GM23338 (cell line): ENCODE measurements at regions not wholly inside any gene's neighbourhood (a gene's known extent, or its start where the extent isn't known, plus 50 kb on each side); places are given as distances from the start of the nearest gene placed in this dataset.

ENCODE experiments used
- ATAC-seq: fragments of 200-7000 bp; cut with Tn5 transposase; 3 replicates; pipeline ENCODE4 v1.9.1; 2020
- DNase-seq: peaks from one replicate; pipeline ENCODE4 v3.0.0-alpha.2; 2015; ENCODE audit warnings: low spot score
- H2AFZ ChIP-seq: fragments of 200-600 bp; sonication (generic); 2 replicates; pipeline ENCODE4 v1.8.0; 2016; ENCODE audit warnings: antibody characterized with exemption, mild to moderate bottlenecking, moderate library complexity
- H3F3A ChIP-seq: fragments of 200-600 bp; sonication (generic); replicated peaks from 2 replicates; pipeline ENCODE4 v1.8.0; 2017; ENCODE audit warnings: antibody characterized with exemption, mixed run types, low read depth
- H3K27ac ChIP-seq: fragments of 200-600 bp; sonication (generic); 2 replicates; pipeline ENCODE4 v1.6.1; 2016; ENCODE audit warnings: low read depth
- H3K27me3 ChIP-seq: fragments of 200-600 bp; sonication (generic); 2 replicates; pipeline ENCODE4 v1.8.0; 2016; ENCODE audit warnings: mild to moderate bottlenecking, mixed run types, moderate library complexity; ENCODE audit not compliant: insufficient read depth
- H3K36me3 ChIP-seq: fragments of 200-600 bp; sonication (generic); 2 replicates; pipeline ENCODE4 v1.8.0; 2016; ENCODE audit warnings: mild to moderate bottlenecking; ENCODE audit not compliant: insufficient read depth
- H3K4me1 ChIP-seq: fragments of 200-600 bp; sonication (generic); 2 replicates; pipeline ENCODE4 v1.8.0; 2016; ENCODE audit warnings: mild to moderate bottlenecking, moderate library complexity; ENCODE audit not compliant: insufficient read depth
- H3K4me2 ChIP-seq: fragments of 200-600 bp; sonication (generic); 2 replicates; pipeline ENCODE4 v1.7.1; 2017; ENCODE audit warnings: mixed run types
- H3K4me3 ChIP-seq: fragments of 200-600 bp; sonication (generic); 2 replicates; pipeline ENCODE4 v1.6.1; 2016; ENCODE audit warnings: mixed run types
- H3K79me2 ChIP-seq: fragments of 200-600 bp; sonication (generic); replicated peaks from 2 replicates; pipeline ENCODE4 v1.8.0; 2017; ENCODE audit warnings: mild to moderate bottlenecking; ENCODE audit not compliant: insufficient read depth
- H3K9me2 ChIP-seq: fragments of 200-600 bp; sonication (generic); 2 replicates; pipeline ENCODE4 v1.8.0; 2017; ENCODE audit not compliant: insufficient read depth
- H4K20me1 ChIP-seq: fragments of 200-600 bp; sonication (generic); replicated peaks from 2 replicates; pipeline ENCODE4 v1.8.0; 2017; ENCODE audit warnings: mild to moderate bottlenecking; ENCODE audit not compliant: insufficient read depth
- H3K27ac Mint-ChIP-seq: 2 replicates; pipeline ENCODE4 v1.8.0; 2020; ENCODE audit warnings: inconsistent platforms, mild to moderate bottlenecking, moderate library complexity, mixed read lengths
- H3K27me3 Mint-ChIP-seq: 3 replicates; pipeline ENCODE4 v1.8.0; 2022; ENCODE audit warnings: low read depth, mild to moderate bottlenecking, moderate library complexity, mixed read lengths, inconsistent platforms; ENCODE audit not compliant: insufficient read depth, poor library complexity
- H3K36me3 Mint-ChIP-seq: 3 replicates; pipeline ENCODE4 v1.8.0; 2021; ENCODE audit warnings: low read depth, mild to moderate bottlenecking, inconsistent platforms, moderate library complexity, mixed read lengths
- H3K4me1 Mint-ChIP-seq: 3 replicates; pipeline ENCODE4 v1.8.0; 2020; ENCODE audit warnings: mild to moderate bottlenecking, inconsistent platforms, mixed read lengths
- H3K4me3 Mint-ChIP-seq: 3 replicates; pipeline ENCODE4 v1.8.0; 2021; ENCODE audit warnings: moderate library complexity, mild to moderate bottlenecking, inconsistent platforms, mixed read lengths
- H3K9me3 Mint-ChIP-seq: 3 replicates; pipeline ENCODE4 v1.8.0; 2020; ENCODE audit warnings: moderate library complexity, mild to moderate bottlenecking, inconsistent platforms, mixed read lengths
- CREB1 ChIP-seq: fragments of 250-450 bp; sonication (Bioruptor Pico); IDR thresholded peaks from 2 replicates; pipeline ENCODE4 v1.5.0; 2020; ENCODE audit warnings: low read depth, mild to moderate bottlenecking, moderate library complexity
- CTCF ChIP-seq, 2 experiments: fragments of 200-600 bp in 1 of 2; sonication (generic) in 1 of 2; conservative IDR thresholded peaks; 2 replicates each; pipeline versions ENCODE4 v1.5.1 to v1.6.1; 2016 to 2017; ENCODE audit warnings: antibody characterized with exemption in 2 of 2, low read depth in 2 of 2, mild to moderate bottlenecking in 2 of 2, moderate library complexity in 1 of 2
- EZH2 ChIP-seq: fragments of 200-600 bp; sonication (generic); IDR thresholded peaks from one replicate; pipeline ENCODE4 v1.8.0; 2017; ENCODE audit warnings: antibody characterized with exemption, mild to moderate bottlenecking, low read depth; ENCODE audit not compliant: unreplicated experiment
- EZH2phosphoT487 ChIP-seq: fragments of 200-600 bp; sonication (generic); IDR thresholded peaks from one replicate; pipeline ENCODE4 v1.8.1; 2018; ENCODE audit warnings: antibody characterized with exemption; ENCODE audit not compliant: unreplicated experiment
- JUNB ChIP-seq: IDR thresholded peaks from one replicate; pipeline ENCODE4 v1.6.1; 2016; ENCODE audit warnings: antibody characterized with exemption; ENCODE audit not compliant: unreplicated experiment
- NANOG ChIP-seq: IDR thresholded peaks from 2 replicates; pipeline ENCODE4 v1.6.1; 2016; ENCODE audit warnings: antibody characterized with exemption, borderline replicate concordance
- POLR2AphosphoS5 ChIP-seq: IDR thresholded peaks from 2 replicates; pipeline ENCODE4 v1.6.1; 2016; ENCODE audit warnings: antibody characterized with exemption, low read depth
- REST ChIP-seq: IDR thresholded peaks from one replicate; pipeline ENCODE4 v1.6.1; 2018; ENCODE audit warnings: antibody characterized with exemption; ENCODE audit not compliant: unreplicated experiment
- STAT1 ChIP-seq: IDR thresholded peaks from one replicate; pipeline ENCODE4 v1.6.1; 2016; ENCODE audit warnings: antibody characterized with exemption; ENCODE audit not compliant: unreplicated experiment
- ZNF114 ChIP-seq: fragments of 250-450 bp; sonication (Bioruptor Pico); IDR thresholded peaks from 2 replicates; pipeline ENCODE4 v1.5.0; 2020; ENCODE audit warnings: mild to moderate bottlenecking, moderate library complexity
- ZNF331 ChIP-seq: fragments of 250-450 bp; sonication (Bioruptor Pico); IDR thresholded peaks from 2 replicates; pipeline ENCODE4 v1.5.0; 2020; ENCODE audit warnings: low read depth, mild to moderate bottlenecking, moderate library complexity
- TF ChIP-seq, protein P1 (sequence below): IDR thresholded peaks from 2 replicates; pipeline ENCODE4 v1.6.1; 2016; ENCODE audit warnings: antibody characterized with exemption

DNA sequence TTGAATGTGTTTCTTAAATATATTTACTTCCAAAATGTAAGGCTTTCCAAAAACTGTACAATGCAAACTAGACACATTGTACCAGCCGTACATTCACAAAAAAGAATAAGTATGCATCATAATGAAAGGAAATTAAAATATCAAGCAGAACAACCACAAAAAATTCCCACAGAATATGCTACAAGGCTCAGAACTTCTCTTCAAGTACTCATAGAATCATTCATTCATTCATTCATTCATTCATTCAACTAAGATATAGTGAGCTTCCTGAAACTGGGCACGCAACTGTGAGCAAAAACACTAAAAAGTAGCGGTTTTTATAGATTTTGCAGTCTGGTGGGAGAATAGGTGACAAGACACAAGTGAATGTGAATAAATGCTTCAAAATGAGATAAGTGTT lies 690.1 kb downstream of the KCNA4 start (continued):
- TF ChIP-seq CREB1 (CRISPR knock-in tag) (no peak), CTCF (conservative IDR thresholded peaks at IDR 0.05; ENCODE audit: low read depth in 2 of 2) (no peak), EZH2phosphoT487 (no peak), POLR2AphosphoS5 (no peak), EZH2 (no peak), ZNF331 (CRISPR knock-in tag) (no peak), REST (no peak), ZNF114 (CRISPR knock-in tag) (no peak), STAT1 (no peak), NANOG (no peak)
- TF ChIP-seq, protein P1, sequence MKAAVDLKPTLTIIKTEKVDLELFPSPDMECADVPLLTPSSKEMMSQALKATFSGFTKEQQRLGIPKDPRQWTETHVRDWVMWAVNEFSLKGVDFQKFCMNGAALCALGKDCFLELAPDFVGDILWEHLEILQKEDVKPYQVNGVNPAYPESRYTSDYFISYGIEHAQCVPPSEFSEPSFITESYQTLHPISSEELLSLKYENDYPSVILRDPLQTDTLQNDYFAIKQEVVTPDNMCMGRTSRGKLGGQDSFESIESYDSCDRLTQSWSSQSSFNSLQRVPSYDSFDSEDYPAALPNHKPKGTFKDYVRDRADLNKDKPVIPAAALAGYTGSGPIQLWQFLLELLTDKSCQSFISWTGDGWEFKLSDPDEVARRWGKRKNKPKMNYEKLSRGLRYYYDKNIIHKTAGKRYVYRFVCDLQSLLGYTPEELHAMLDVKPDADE = no peak

DNA sequence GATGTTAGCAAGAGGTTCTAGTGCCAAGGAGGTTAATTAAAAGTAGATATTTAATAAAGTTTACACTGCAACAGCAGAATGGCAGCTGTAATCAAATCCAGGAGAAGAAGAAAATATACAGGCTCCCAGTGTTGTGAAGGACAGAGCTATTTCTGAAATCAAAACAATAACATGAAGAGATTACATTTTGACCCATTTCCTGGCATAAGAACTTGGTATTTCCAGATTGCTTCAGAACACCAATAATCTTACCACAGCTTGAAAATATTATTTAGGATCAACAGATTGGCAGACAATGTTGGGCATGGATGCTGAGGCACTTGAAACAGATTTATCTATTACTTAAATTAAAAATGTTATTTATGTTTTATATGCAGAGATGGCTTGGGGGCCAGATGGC lies 692.5 kb downstream of the KCNA4 start:
- peaks cover 3% of the 10 kb centered on the region for H3K27me3 Mint-ChIP-seq
- H3K79me2 ChIP-seq = no peaks in the 10 kb centered on the region
- H3K9me3 Mint-ChIP-seq = no peaks in the 10 kb centered on the region
- H3K4me1 ChIP-seq = no peaks in the 10 kb centered on the region
- H3K27me3 ChIP-seq = no peaks in the 10 kb centered on the region
- H2AFZ ChIP-seq = no peak overlapping the region; the same call in 1 of the 2 replicates
- H3K36me3 Mint-ChIP-seq = no peaks in the 10 kb centered on the region
- ATAC-seq = no peak
- no peaks in the 10 kb centered on the region for H4K20me1 ChIP-seq
- H3K9me2 ChIP-seq = no peaks in the 10 kb centered on the region
- no peak for DNase-seq
- no peak overlapping the region for H3K4me3 ChIP-seq
- no peak overlapping the region for H3K27ac Mint-ChIP-seq
- H3K4me2 ChIP-seq = no peak overlapping the region
- no peaks in the 10 kb centered on the region for H3K36me3 ChIP-seq
- H3K27ac ChIP-seq = no peak overlapping the region
- no peak overlapping the region for H3K4me3 Mint-ChIP-seq
- no peaks in the 10 kb centered on the region; the same call in 2 of the 3 replicates for H3K4me1 Mint-ChIP-seq
- no peaks in the 10 kb centered on the region for H3F3A ChIP-seq
- TF ChIP-seq JUNB (no peak), POLR2AphosphoS5 (no peak), EZH2 (no peak), ZNF114 (CRISPR knock-in tag) (no peak), CTCF (conservative IDR thresholded peaks at IDR 0.05; ENCODE audit: low read depth in 2 of 2) (no peak), EZH2phosphoT487 (no peak), REST (no peak), ZNF331 (CRISPR knock-in tag) (no peak), CREB1 (CRISPR knock-in tag) (no peak), STAT1 (no peak)
